ENCODE measurements at regions not wholly inside any gene's neighbourhood (a gene's known extent, or its start where the extent isn't known, plus 50 kb on each side); places are given as distances from the start of the nearest gene placed in this dataset.

- H3K9ac ChIP-seq (ENCODE audit: control insufficient read depth, insufficient read depth, low read length), result no peak overlapping the region
- ATAC-seq, result no peak
- no peak overlapping the region for H3K4me2 ChIP-seq (ENCODE audit: control insufficient read depth, insufficient read depth)
- peaks cover 0 to 5% of the 10 kb centered on the region in 2 experiments; a peak in 2 of 4 replicates for H3K27me3 ChIP-seq (replicated peaks in 1 of 2; ENCODE audit: control insufficient read depth in 2 of 2, insufficient read depth in 2 of 2, low read length in 1 of 2)
- SMC1A ChIA-PET (ENCODE audit: uncharacterized antibody, unreplicated experiment), result interaction anchor here (0.6 to 0.7 kb wide), 2 partner anchors 15 to 18 kb away, joined by 3 read pairs; no protein-coding TSS in a partner anchor
- intact Hi-C loops (cut with micrococcal nuclease; ENCODE audit: unreplicated experiment) (no loop called here), in situ Hi-C loops (cut with MboI) (no loop called here)
- H3K4me1 ChIP-seq (ENCODE audit: control insufficient read depth, insufficient read depth, low read length), result no peaks in the 10 kb centered on the region
- 33% methylated on average over 5 of the region's 5 CpGs for WGBS (ENCODE audit: insufficient coverage, insufficient replicate concordance, low lambda C conversion rate, missing lambda C conversion rate)
- CTCF ChIA-PET, result no interaction called here
- no peaks in the 10 kb centered on the region for H4K20me1 ChIP-seq (ENCODE audit: control insufficient read depth, insufficient read depth)
- H3K27ac ChIP-seq (ENCODE audit: control insufficient read depth, insufficient read depth), result no peak overlapping the region
- H3K79me2 ChIP-seq (ENCODE audit: control insufficient read depth, insufficient read depth, low read length), result no peaks in the 10 kb centered on the region
- POLR2A ChIA-PET, result no interaction called here
- H3K4me3 ChIP-seq, result no peak overlapping the region
- no peak overlapping the region for H2AFZ ChIP-seq (ENCODE audit: control insufficient read depth, low read depth, low read length)
- H3K36me3 ChIP-seq (ENCODE audit: control insufficient read depth in 2 of 2, insufficient read depth in 2 of 2, low read length in 1 of 2), result no peaks in the 10 kb centered on the region
- no peak for DNase-seq (ENCODE audit: low read depth, low spot score)
- H3K9me3 ChIP-seq (replicated peaks; ENCODE audit: control insufficient read depth, insufficient read depth, low read length), result no peaks in the 10 kb centered on the region
- no TSS peak for BruUV-seq (replicated peaks)
- no peak for FAIRE-seq
- RAD21 ChIA-PET (ENCODE audit: unreplicated experiment), result no interaction called here
- no peak for TF ChIP-seq CUX1 (IDR thresholded peaks at IDR 0.05; ENCODE audit: insufficient replicate concordance, low read depth, low read length)
- TF ChIP-seq RELB (IDR thresholded peaks at IDR 0.05; ENCODE audit: low read depth), result no peak
- TF ChIP-seq NFYB (IDR thresholded peaks at IDR 0.05; ENCODE audit: insufficient read depth, low read depth, low read length), result no peak
- no peak for TF ChIP-seq FOS (IDR thresholded peaks at IDR 0.05; ENCODE audit: borderline replicate concordance, extremely low read depth, insufficient read length)
- TF ChIP-seq MEF2A (IDR thresholded peaks at IDR 0.05; ENCODE audit: insufficient read depth, low read depth, low read length), result no peak
- no peak for TF ChIP-seq KLF5 (IDR thresholded peaks at IDR 0.05; ENCODE audit: partially characterized antibody)
- TF ChIP-seq ESRRA (IDR thresholded peaks at IDR 0.05; ENCODE audit: low read length), result no peak
- no peak for TF ChIP-seq ATF3 (IDR thresholded peaks at IDR 0.05; ENCODE audit: borderline replicate concordance, extremely low read depth, low read depth, low read length)
- TF ChIP-seq RAD51 (IDR thresholded peaks at IDR 0.05), result no peak
- no peak for TF ChIP-seq PKNOX1 (IDR thresholded peaks at IDR 0.05)
- TF ChIP-seq CHD1 (IDR thresholded peaks at IDR 0.05; ENCODE audit: low read depth, low read length), result no peak
- TF ChIP-seq NBN (IDR thresholded peaks at IDR 0.05), result no peak
- no peak for TF ChIP-seq ZNF384 (IDR thresholded peaks at IDR 0.05; ENCODE audit: borderline replicate concordance, low read depth, low read length)
- TF ChIP-seq CBX3 (IDR thresholded peaks at IDR 0.05; ENCODE audit: borderline replicate concordance, low read depth), result no peak
- TF ChIP-seq SKIL (IDR thresholded peaks at IDR 0.05; ENCODE audit: low read depth, poor library complexity, severe bottlenecking), result no peak
These were observed 135.4 kb downstream of the LACC1 start for GRCh38 chr13:44015118-44015517.

All from GM12878 (cell line).